ENCODE measurements at regions not wholly inside any gene's neighbourhood (a gene's known extent, or its start where the extent isn't known, plus 50 kb on each side); places are given as distances from the start of the nearest gene placed in this dataset.

DNA sequence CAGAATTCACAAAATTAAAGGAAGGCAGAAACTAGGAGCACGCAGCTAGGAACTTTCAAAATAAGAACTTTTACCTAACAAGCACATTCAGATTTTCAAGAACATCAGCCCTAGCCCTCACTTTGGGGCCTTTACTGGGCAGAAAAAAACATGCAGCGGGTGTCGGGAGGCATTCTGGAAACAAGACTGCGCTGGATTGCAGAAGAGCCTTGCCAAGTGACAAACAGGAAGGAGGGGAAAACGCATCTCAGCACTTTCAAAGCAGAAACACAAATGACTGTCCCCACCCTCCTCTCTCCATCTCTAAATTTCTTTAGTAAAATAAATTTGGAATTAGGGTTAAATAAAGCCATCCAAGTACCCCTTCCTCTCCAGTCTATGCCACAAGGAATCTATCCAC, 74.6 kb upstream of the RREB1 start:
- no peak overlapping the region for H3K4me3 ChIP-seq
- H3K4me1 ChIP-seq, result no peaks in the 10 kb centered on the region
- H3K27ac ChIP-seq, result no peak overlapping the region
- no peaks in the 10 kb centered on the region for H3K9me3 ChIP-seq
- TF ChIP-seq, protein P1, sequence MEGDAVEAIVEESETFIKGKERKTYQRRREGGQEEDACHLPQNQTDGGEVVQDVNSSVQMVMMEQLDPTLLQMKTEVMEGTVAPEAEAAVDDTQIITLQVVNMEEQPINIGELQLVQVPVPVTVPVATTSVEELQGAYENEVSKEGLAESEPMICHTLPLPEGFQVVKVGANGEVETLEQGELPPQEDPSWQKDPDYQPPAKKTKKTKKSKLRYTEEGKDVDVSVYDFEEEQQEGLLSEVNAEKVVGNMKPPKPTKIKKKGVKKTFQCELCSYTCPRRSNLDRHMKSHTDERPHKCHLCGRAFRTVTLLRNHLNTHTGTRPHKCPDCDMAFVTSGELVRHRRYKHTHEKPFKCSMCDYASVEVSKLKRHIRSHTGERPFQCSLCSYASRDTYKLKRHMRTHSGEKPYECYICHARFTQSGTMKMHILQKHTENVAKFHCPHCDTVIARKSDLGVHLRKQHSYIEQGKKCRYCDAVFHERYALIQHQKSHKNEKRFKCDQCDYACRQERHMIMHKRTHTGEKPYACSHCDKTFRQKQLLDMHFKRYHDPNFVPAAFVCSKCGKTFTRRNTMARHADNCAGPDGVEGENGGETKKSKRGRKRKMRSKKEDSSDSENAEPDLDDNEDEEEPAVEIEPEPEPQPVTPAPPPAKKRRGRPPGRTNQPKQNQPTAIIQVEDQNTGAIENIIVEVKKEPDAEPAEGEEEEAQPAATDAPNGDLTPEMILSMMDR (IDR thresholded peaks at IDR 0.05), result no peak
- no peak for TF ChIP-seq POLR2A (IDR thresholded peaks at IDR 0.05)
- H3K36me3 ChIP-seq (replicated peaks in 1 of 2; ENCODE audit: insufficient read depth in 1 of 2, low read depth in 2 of 2), result no peaks in the 10 kb centered on the region
- no peaks in the 10 kb centered on the region for H3K27me3 ChIP-seq
- DNase-seq (peak in 1 of 4 donors; percentile 22), ATAC-seq (no peak)
- intact Hi-C loops (cut with DNase I), result no loop called here
- WGBS, 2 donors, result 75 to 86% methylated on average over 5 of the region's 5 CpGs

DNA sequence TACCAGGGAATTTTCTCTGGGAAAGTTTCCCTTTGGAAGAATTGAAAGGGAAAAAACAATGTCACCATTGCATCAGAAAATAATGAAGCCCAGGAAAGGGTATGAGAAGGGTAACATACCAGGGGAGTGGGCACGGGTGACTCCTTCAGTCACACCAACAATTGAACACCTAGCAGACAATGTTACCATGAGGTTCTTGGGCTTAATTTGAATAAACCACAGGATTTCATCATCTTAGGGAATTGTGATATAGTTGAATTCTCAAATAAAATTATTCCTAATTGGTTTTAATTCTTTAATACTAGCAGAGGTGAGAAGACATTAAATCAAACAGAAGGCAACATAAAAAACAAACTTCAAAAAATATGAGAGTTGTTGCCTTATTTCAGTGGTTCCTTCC, 73.7 kb upstream of the RREB1 start:
- no peak for TF ChIP-seq POLR2A (IDR thresholded peaks at IDR 0.05)
- TF ChIP-seq, protein P1 (IDR thresholded peaks at IDR 0.05), result no peak
- ATAC-seq (no peak), DNase-seq (no peak)
- no peak overlapping the region for H3K4me3 ChIP-seq
- no peaks in the 10 kb centered on the region for H3K27me3 ChIP-seq
- intact Hi-C loops (cut with DNase I), result no loop called here
- no peaks in the 10 kb centered on the region for H3K9me3 ChIP-seq
- H3K4me1 ChIP-seq, result no peaks in the 10 kb centered on the region
- WGBS, 2 donors, result 80 to 90% methylated on average over 1 of the region's 1 CpG
- H3K36me3 ChIP-seq (replicated peaks in 1 of 2; ENCODE audit: insufficient read depth in 1 of 2, low read depth in 2 of 2), result no peaks in the 10 kb centered on the region
- no peak overlapping the region for H3K27ac ChIP-seq

DNA sequence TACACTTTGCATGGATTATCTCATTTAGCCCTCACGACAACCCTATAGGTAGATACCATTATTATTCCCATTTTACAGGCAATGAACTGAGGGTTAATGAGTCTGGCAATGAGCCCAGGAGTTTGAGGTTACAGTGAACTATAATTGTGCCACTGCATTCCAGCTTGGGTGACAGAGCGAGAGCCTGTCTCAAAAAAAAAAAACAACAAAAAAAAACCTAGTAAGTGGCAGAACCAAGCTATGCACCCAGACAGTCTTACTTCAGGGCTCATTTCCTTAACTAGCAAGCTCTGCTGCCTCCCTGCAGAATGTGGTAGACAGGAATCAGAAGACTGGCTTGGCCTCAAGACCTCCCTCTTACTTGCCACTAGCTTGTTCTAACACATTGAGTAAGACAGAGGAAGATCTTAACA, 71.9 kb upstream of the RREB1 start:
- Histone ChIP-seq H3K4me3 (no peak overlapping the region), H3K27me3 (no peaks in the 10 kb centered on the region), H3K27ac (no peak overlapping the region), H3K9me3 (no peaks in the 10 kb centered on the region), H3K4me1 (no peaks in the 10 kb centered on the region), H3K36me3 (replicated peaks in 1 of 2; ENCODE audit: insufficient read depth in 1 of 2, low read depth in 2 of 2) (no peaks in the 10 kb centered on the region)
- intact Hi-C loops (cut with DNase I), result no loop called here
- no peak for ATAC-seq
- DNase-seq, result no peak
- 52 to 70% methylated on average over 2 of the region's 2 CpGs for WGBS, 2 donors
- TF ChIP-seq, protein P1 (IDR thresholded peaks at IDR 0.05), result no peak
- TF ChIP-seq POLR2A (IDR thresholded peaks at IDR 0.05), result no peak

DNA sequence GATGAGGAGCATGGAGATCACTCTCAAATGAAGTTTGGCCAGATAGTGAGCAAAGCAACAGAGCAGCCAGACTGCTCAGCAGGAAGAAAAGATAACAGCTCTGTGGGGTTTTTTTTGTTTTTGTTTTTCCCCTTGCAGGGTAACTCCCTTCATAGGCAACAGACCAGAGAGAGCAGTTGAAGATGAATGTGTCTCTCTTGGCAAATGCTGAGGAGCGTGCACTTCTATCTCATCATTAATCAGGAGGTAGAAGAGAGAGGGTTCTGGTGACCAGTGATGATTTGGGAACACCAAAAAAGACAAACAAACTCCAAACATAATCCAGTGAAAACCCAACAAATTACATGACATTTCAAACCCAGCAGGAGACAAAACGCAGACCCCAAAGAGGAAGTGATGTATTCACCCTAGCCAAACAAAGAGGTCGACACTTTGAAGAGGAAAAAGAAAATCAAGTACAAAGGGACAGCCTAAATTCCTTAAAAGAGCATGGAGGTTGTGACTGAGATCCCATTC, 66.2 kb upstream of the RREB1 start:
- no peak overlapping the region for H3K4me3 ChIP-seq
- peak overlapping the region in 2 of 4 donors; percentile 61 to 70 for H3K27ac ChIP-seq
- H3K27me3 ChIP-seq, result no peaks in the 10 kb centered on the region
- 74 to 96% methylated on average over 3 of the region's 3 CpGs for WGBS, 2 donors
- H3K4me1 ChIP-seq, result peaks cover 16% of the 10 kb centered on the region
- no peaks in the 10 kb centered on the region for H3K9me3 ChIP-seq
- intact Hi-C loops (cut with DNase I), result no loop called here
- no peak for TF ChIP-seq POLR2A (IDR thresholded peaks at IDR 0.05)
- TF ChIP-seq, protein P1 (IDR thresholded peaks at IDR 0.05), result no peak
- DNase-seq (no peak), ATAC-seq (no peak)
- H3K36me3 ChIP-seq (replicated peaks in 1 of 2; ENCODE audit: insufficient read depth in 1 of 2, low read depth in 2 of 2), result no peaks in the 10 kb centered on the region

DNA sequence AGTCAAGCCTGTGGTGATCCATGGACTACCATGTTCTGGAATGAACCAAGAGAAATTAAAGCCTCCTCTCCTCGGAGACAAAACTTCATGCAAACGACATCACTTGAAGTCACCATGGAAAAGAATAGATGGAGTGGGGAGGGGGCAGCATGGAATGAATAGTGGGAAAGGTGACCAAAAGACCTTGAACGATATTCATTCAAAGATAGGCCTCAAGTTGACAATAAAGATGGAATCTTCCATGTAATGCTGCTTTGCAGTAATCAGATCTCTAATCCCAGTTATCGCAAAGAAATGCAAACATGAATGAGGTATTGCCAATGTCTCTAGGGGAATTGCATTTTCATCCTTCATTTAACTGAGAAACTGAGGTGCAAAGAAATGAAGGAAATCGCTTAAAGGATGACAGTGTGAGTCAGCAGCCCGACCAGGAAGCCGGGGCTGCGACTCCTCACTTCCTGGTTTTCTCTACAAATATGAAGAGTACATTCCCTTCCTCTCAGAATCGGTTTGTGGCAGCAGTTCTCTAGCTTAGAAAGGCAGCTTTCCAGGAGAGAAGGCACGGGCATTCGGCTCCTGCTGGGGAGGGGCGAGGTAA, 65.6 kb upstream of the RREB1 start:
- WGBS, 2 donors, result 52 to 62% methylated on average over 12 of the region's 12 CpGs
- TF ChIP-seq POLR2A (IDR thresholded peaks at IDR 0.05), result no peak
- Histone ChIP-seq H3K4me3 (no peak overlapping the region), H3K9me3 (no peaks in the 10 kb centered on the region), H3K4me1 (peaks cover 16% of the 10 kb centered on the region), H3K36me3 (replicated peaks in 1 of 2; ENCODE audit: insufficient read depth in 1 of 2, low read depth in 2 of 2) (no peaks in the 10 kb centered on the region), H3K27ac (peak overlapping the region in 3 of 4 donors; percentile 41 to 70 (median 61)), H3K27me3 (no peaks in the 10 kb centered on the region)
- peak in 2 of 4 donors; percentile 23 to 38 for DNase-seq
- peak; percentile 63 for ATAC-seq
- intact Hi-C loops (cut with DNase I), result no loop called here

Measured in body of pancreas (tissue), 4 donors.